HEK293T (cell line): ENCODE measurements at regions not wholly inside any gene's neighbourhood (a gene's known extent, or its start where the extent isn't known, plus 50 kb on each side); places are given as distances from the start of the nearest gene placed in this dataset.

Experiments
- CTCF ChIA-PET: fragments of 350-600 bp; formaldehyde crosslinking; extraction: SDS; loops from one replicate; lab custom pipeline; 2021; ENCODE audit warnings: antibody characterized with exemption, inconsistent platforms; lab: Yijun Ruan, JAX
- POLR2A ChIA-PET: fragments of 350-600 bp; formaldehyde crosslinking; extraction: SDS; loops from one replicate; lab custom pipeline; 2020; ENCODE audit warnings: antibody characterized with exemption, inconsistent platforms; lab: Yijun Ruan, JAX
- DNase-seq: peaks from one replicate; pipeline ENCODE4 v3.0.0; 2012; ENCODE audit warnings: mixed read lengths; ENCODE audit errors: extremely low spot score
- ARNT ChIP-seq: fragments of 450-650 bp; IDR thresholded peaks from 2 replicates; pipeline ENCODE4 v1.6.1; 2017; ENCODE audit warnings: mild to moderate bottlenecking
- BHLHE40 ChIP-seq: fragments of 450-650 bp; IDR thresholded peaks from 2 replicates; pipeline ENCODE4 v1.6.1; 2016; ENCODE audit warnings: mild to moderate bottlenecking, moderate library complexity, borderline replicate concordance
- CTBP1 ChIP-seq: fragments of 450-650 bp; IDR thresholded peaks from 2 replicates; pipeline ENCODE4 v1.6.1; 2016; ENCODE audit warnings: borderline replicate concordance
- ELF4 ChIP-seq: fragments of 450-650 bp; IDR thresholded peaks from 2 replicates; pipeline ENCODE4 v1.6.1; 2017; ENCODE audit warnings: antibody characterized with exemption
- FOXA1 ChIP-seq: fragments of 450-650 bp; IDR thresholded peaks from 2 replicates; pipeline ENCODE4 v1.6.1; 2016; ENCODE audit warnings: mild to moderate bottlenecking
- FOXK2 ChIP-seq: fragments of 450-650 bp; IDR thresholded peaks from 2 replicates; pipeline ENCODE4 v1.6.1; 2016; ENCODE audit warnings: mild to moderate bottlenecking
- FOXM1 ChIP-seq: fragments of 450-650 bp; IDR thresholded peaks from 2 replicates; pipeline ENCODE4 v1.6.1; 2017; ENCODE audit warnings: mild to moderate bottlenecking, borderline replicate concordance
- HDGF ChIP-seq: fragments of 450-650 bp; IDR thresholded peaks from 2 replicates; pipeline ENCODE4 v1.6.1; 2017; ENCODE audit warnings: antibody characterized with exemption, borderline replicate concordance
- L3MBTL2 ChIP-seq: fragments of 450-650 bp; conservative IDR thresholded peaks from 2 replicates; pipeline ENCODE4 v1.6.1; 2016; ENCODE audit warnings: mild to moderate bottlenecking
- LEF1 ChIP-seq: fragments of 450-650 bp; IDR thresholded peaks from 2 replicates; pipeline ENCODE4 v1.6.1; 2017; ENCODE audit warnings: mild to moderate bottlenecking, borderline replicate concordance
- NFRKB ChIP-seq: fragments of 450-650 bp; IDR thresholded peaks from 2 replicates; pipeline ENCODE4 v1.6.1; 2016; ENCODE audit warnings: mild to moderate bottlenecking, moderate library complexity
- PKNOX1 ChIP-seq: fragments of 450-650 bp; IDR thresholded peaks from 2 replicates; pipeline ENCODE4 v1.6.1; 2016
- SP1 ChIP-seq: fragments of 450-650 bp; IDR thresholded peaks from 2 replicates; pipeline ENCODE4 v1.6.1; 2017
- SUZ12 ChIP-seq: fragments of 450-650 bp; IDR thresholded peaks from 2 replicates; pipeline ENCODE4 v1.6.1; 2016; ENCODE audit warnings: mild to moderate bottlenecking
- TARDBP ChIP-seq: fragments of 450-650 bp; IDR thresholded peaks from 2 replicates; pipeline ENCODE4 v1.6.1; 2016
- ZNF384 ChIP-seq: fragments of 450-650 bp; IDR thresholded peaks from 2 replicates; pipeline ENCODE4 v1.6.1; 2016

- no peak for TF ChIP-seq PKNOX1
- TF ChIP-seq FOXK2, result no peak
- TF ChIP-seq NFRKB, result no peak
- TF ChIP-seq LEF1, result no peak
- TF ChIP-seq ARNT, result no peak
- no peak for TF ChIP-seq SP1
- no peak for TF ChIP-seq SUZ12
- TF ChIP-seq TARDBP, result no peak
- TF ChIP-seq ZNF384, result no peak
- no peak for TF ChIP-seq L3MBTL2
- no peak for TF ChIP-seq FOXM1
- no peak for TF ChIP-seq HDGF
- TF ChIP-seq ELF4, result no peak
- TF ChIP-seq FOXA1, result no peak
- no peak for TF ChIP-seq CTBP1
- TF ChIP-seq BHLHE40, result no peak
- ChIA-PET POLR2A (no interaction called here), CTCF (no interaction called here)
- DNase-seq, result no peak
Measured at GRCh38 chr13:90003566-90003965, 1343.9 kb upstream of the MIR17HG start.

- CTCF ChIA-PET, result interaction anchor here (0.5 kb wide), 1 partner anchor 216 kb away, joined by 3 read pairs; no protein-coding TSS in a partner anchor
Measured at GRCh38 chr13:90008707-90009149, 1338.8 kb upstream of the MIR17HG start.

GRCh38 chr13:90014038-90014437 is 1333.4 kb upstream of the MIR17HG start:
- DNase-seq, result no peak
- ChIA-PET POLR2A (no interaction called here), CTCF (no interaction called here)
- TF ChIP-seq FOXK2, result no peak

More at GRCh38 chr13:90008707-90009149, 1338.8 kb upstream of the MIR17HG start:
- DNase-seq, result no peak
- POLR2A ChIA-PET, result no interaction called here
- TF ChIP-seq NFRKB (no peak), ELF4 (no peak), L3MBTL2 (no peak), FOXM1 (no peak), SP1 (no peak), BHLHE40 (no peak), FOXK2 (no peak), TARDBP (no peak), HDGF (no peak)

GRCh38 chr13:90015565-90016507 is 1331.7 kb upstream of the MIR17HG start:
- CTCF ChIA-PET, result no interaction called here
- POLR2A ChIA-PET, result no interaction called here
- DNase-seq, result no peak
- TF ChIP-seq ELF4 (no peak), SP1 (no peak), ARNT (no peak), FOXK2 (no peak), FOXM1 (no peak), BHLHE40 (no peak), SUZ12 (no peak), HDGF (no peak), LEF1 (no peak), FOXA1 (no peak), L3MBTL2 (no peak), ZNF384 (no peak), TARDBP (no peak), NFRKB (no peak), CTBP1 (no peak), PKNOX1 (no peak)

GRCh38 chr13:90016688-90017087 is 1330.8 kb upstream of the MIR17HG start:
- CTCF ChIA-PET, result no interaction called here
- no peak for DNase-seq
- POLR2A ChIA-PET, result no interaction called here
- no peak for TF ChIP-seq L3MBTL2
- no peak for TF ChIP-seq TARDBP
- no peak for TF ChIP-seq BHLHE40
- no peak for TF ChIP-seq FOXM1
- no peak for TF ChIP-seq ARNT
- no peak for TF ChIP-seq SP1

GRCh38 chr13:90020536-90021070 is 1326.9 kb upstream of the MIR17HG start:
- no peak for DNase-seq
- POLR2A ChIA-PET, result no interaction called here
- CTCF ChIA-PET, result interaction anchor here (0.6 kb wide), 1 partner anchor 15 kb away, joined by 4 read pairs; no protein-coding TSS in a partner anchor
- no peak for TF ChIP-seq NFRKB
- no peak for TF ChIP-seq TARDBP
- TF ChIP-seq ZNF384, result no peak
- no peak for TF ChIP-seq SP1
- no peak for TF ChIP-seq FOXM1
- no peak for TF ChIP-seq FOXK2
- no peak for TF ChIP-seq FOXA1
- TF ChIP-seq LEF1, result no peak
